Panc1 (cell line): ENCODE measurements at regions not wholly inside any gene's neighbourhood (a gene's known extent, or its start where the extent isn't known, plus 50 kb on each side); places are given as distances from the start of the nearest gene placed in this dataset.

ENCODE experiments used
- ATAC-seq: fragments of 200-7000 bp; cut with Tn5 transposase; 2 replicates; pipeline ENCODE4 v1.9.1; 2020; ENCODE audit warnings: mild to moderate bottlenecking, moderate library complexity
- BruUV-seq: library from RNA; stranded (reverse); fragments of 400-500 nt; replicated peaks from 2 replicates; lab custom pipeline; 2021; lab: Mats Ljungman, UMichigan
- CTCF ChIA-PET: fragments of 300-600 bp; sonication (Branson Sonifier 250); formaldehyde crosslinking; loops from one replicate; lab custom pipeline; 2022; ENCODE audit warnings: antibody characterized with exemption; lab: Charles Lee
- POLR2A ChIA-PET: fragments of 300-600 bp; sonication (Branson Sonifier 250); formaldehyde crosslinking; loops from one replicate; lab custom pipeline; 2022; ENCODE audit warnings: antibody characterized with exemption; lab: Charles Lee
- DNase-seq: peaks from one replicate; pipeline ENCODE4 v3.0.0-alpha.2; 2010; ENCODE audit warnings: low read depth, low spot score
- H3K27ac ChIP-seq: 2 replicates; pipeline ENCODE4 v1.5.1; 2011; ENCODE audit warnings: mild to moderate bottlenecking, low read length, inconsistent platforms
- H3K27me3 ChIP-seq: fragments of 200-500 bp; sonication (Bioruptor generic); 2 replicates; pipeline ENCODE4 v1.6.0; 2014; ENCODE audit warnings: low read length, inconsistent platforms; ENCODE audit not compliant: control insufficient read depth, insufficient read depth
- H3K36me3 ChIP-seq: fragments of 200-500 bp; sonication (Bioruptor generic); 2 replicates; pipeline ENCODE4 v1.5.1; 2014; ENCODE audit warnings: inconsistent platforms, mild to moderate bottlenecking, low read length, moderate library complexity; ENCODE audit not compliant: control insufficient read depth, insufficient read depth
- H3K4me1 ChIP-seq: 2 replicates; pipeline ENCODE4 v1.5.1; 2011; ENCODE audit warnings: inconsistent platforms, mild to moderate bottlenecking, low read length, moderate library complexity; ENCODE audit not compliant: control insufficient read depth, insufficient read depth
- H3K4me3 ChIP-seq, 2 experiments: 2 replicates each; pipeline ENCODE4 v1.5.1; 2011 to 2012; ENCODE audit warnings: low read depth in 2 of 2, low read length in 2 of 2, mild to moderate bottlenecking in 2 of 2, inconsistent platforms in 1 of 2, moderate library complexity in 1 of 2
- H3K9me3 ChIP-seq: fragments of 200-500 bp; sonication (Bioruptor generic); 2 replicates; pipeline ENCODE4 v1.5.1; 2014; ENCODE audit warnings: low read depth, mild to moderate bottlenecking, inconsistent platforms, low read length, moderate library complexity; ENCODE audit not compliant: control insufficient read depth, insufficient read depth
- POLR2AphosphoS5 ChIP-seq: IDR thresholded peaks from 2 replicates; pipeline ENCODE4 v1.6.1; 2012; ENCODE audit warnings: mild to moderate bottlenecking, low read depth, low read length, moderate library complexity
- SIN3A ChIP-seq: IDR thresholded peaks from 2 replicates; pipeline ENCODE4 v1.6.1; 2012; ENCODE audit warnings: low read depth, mild to moderate bottlenecking, low read length, moderate library complexity, borderline replicate concordance; ENCODE audit not compliant: insufficient read depth
- TCF7L2 ChIP-seq: IDR thresholded peaks from 2 replicates; pipeline ENCODE4 v1.6.1; 2011; ENCODE audit warnings: mild to moderate bottlenecking, low read depth, low read length, inconsistent platforms
- in situ Hi-C: cut with HindIII; loops from 2 replicates; pipeline ENCODE4 v1.10.0; 2016; ENCODE audit warnings: low sequenced_read_pairs, low pct_unique_long_range_greater_than_20kb
- intact Hi-C: fragments of 100-400 bp; cut with micrococcal nuclease; formaldehyde crosslinking; loops from one replicate; pipeline ENCODE4 v1.10.0; 2022; ENCODE audit not compliant: unreplicated experiment
- TF ChIP-seq, protein P1 (sequence below), 2 experiments: IDR thresholded peaks; 2 replicates each; pipeline ENCODE4 v1.6.1; 2011 to 2012; ENCODE audit warnings: low read depth in 2 of 2, control low read depth in 1 of 2, low read length in 1 of 2, mild to moderate bottlenecking in 1 of 2, moderate library complexity in 1 of 2; ENCODE audit not compliant: insufficient read depth in 1 of 2
- TF ChIP-seq, protein P2 (sequence below): fragments of 450-650 bp; IDR thresholded peaks from 2 replicates; pipeline ENCODE4 v1.5.1; 2017; ENCODE audit warnings: mild to moderate bottlenecking

DNA sequence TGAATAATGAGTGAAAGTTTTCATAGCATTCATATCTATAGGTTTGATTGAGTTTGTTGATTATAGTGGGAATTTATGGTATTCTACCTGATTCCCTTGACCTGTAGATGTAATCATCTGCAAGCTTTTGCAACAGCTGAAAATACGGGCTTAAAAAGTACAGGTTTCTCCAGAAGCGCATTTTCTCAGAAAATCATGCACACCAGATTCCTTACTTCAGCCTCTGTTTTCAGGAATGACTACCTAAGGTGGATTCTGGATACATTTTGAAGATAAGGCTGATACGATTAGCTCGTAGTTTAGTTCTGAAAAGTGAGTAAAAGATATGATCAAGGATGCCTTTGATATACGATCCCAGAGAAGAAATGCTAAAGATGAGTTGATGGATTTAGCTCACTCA lies 694.8 kb upstream of the CDH10 start:
- Histone ChIP-seq H3K27ac (no peak overlapping the region), H3K9me3 (no peaks in the 10 kb centered on the region), H3K36me3 (no peaks in the 10 kb centered on the region), H3K27me3 (no peaks in the 10 kb centered on the region), H3K4me3 (no peak overlapping the region), H3K4me1 (no peaks in the 10 kb centered on the region)
- no peak for TF ChIP-seq SIN3A
- TF ChIP-seq, protein P1, sequence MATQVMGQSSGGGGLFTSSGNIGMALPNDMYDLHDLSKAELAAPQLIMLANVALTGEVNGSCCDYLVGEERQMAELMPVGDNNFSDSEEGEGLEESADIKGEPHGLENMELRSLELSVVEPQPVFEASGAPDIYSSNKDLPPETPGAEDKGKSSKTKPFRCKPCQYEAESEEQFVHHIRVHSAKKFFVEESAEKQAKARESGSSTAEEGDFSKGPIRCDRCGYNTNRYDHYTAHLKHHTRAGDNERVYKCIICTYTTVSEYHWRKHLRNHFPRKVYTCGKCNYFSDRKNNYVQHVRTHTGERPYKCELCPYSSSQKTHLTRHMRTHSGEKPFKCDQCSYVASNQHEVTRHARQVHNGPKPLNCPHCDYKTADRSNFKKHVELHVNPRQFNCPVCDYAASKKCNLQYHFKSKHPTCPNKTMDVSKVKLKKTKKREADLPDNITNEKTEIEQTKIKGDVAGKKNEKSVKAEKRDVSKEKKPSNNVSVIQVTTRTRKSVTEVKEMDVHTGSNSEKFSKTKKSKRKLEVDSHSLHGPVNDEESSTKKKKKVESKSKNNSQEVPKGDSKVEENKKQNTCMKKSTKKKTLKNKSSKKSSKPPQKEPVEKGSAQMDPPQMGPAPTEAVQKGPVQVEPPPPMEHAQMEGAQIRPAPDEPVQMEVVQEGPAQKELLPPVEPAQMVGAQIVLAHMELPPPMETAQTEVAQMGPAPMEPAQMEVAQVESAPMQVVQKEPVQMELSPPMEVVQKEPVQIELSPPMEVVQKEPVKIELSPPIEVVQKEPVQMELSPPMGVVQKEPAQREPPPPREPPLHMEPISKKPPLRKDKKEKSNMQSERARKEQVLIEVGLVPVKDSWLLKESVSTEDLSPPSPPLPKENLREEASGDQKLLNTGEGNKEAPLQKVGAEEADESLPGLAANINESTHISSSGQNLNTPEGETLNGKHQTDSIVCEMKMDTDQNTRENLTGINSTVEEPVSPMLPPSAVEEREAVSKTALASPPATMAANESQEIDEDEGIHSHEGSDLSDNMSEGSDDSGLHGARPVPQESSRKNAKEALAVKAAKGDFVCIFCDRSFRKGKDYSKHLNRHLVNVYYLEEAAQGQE (IDR thresholded peaks at IDR 0.05; ENCODE audit: insufficient read depth in 1 of 2, low read depth in 2 of 2, low read length in 1 of 2), result no peak
- no peak for TF ChIP-seq POLR2AphosphoS5
- TF ChIP-seq TCF7L2, result no peak
- TF ChIP-seq, protein P2, sequence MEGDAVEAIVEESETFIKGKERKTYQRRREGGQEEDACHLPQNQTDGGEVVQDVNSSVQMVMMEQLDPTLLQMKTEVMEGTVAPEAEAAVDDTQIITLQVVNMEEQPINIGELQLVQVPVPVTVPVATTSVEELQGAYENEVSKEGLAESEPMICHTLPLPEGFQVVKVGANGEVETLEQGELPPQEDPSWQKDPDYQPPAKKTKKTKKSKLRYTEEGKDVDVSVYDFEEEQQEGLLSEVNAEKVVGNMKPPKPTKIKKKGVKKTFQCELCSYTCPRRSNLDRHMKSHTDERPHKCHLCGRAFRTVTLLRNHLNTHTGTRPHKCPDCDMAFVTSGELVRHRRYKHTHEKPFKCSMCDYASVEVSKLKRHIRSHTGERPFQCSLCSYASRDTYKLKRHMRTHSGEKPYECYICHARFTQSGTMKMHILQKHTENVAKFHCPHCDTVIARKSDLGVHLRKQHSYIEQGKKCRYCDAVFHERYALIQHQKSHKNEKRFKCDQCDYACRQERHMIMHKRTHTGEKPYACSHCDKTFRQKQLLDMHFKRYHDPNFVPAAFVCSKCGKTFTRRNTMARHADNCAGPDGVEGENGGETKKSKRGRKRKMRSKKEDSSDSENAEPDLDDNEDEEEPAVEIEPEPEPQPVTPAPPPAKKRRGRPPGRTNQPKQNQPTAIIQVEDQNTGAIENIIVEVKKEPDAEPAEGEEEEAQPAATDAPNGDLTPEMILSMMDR, result no peak
- POLR2A ChIA-PET, result no interaction called here
- CTCF ChIA-PET, result no interaction called here
- in situ Hi-C loops, result no loop called here
- intact Hi-C loops, result no loop called here
- DNase-seq (no peak), ATAC-seq (no peak)
- no TSS peak for BruUV-seq

GRCh38 chr5:25334350-25334749 lies 689.6 kb upstream of the CDH10 start:
- Histone ChIP-seq H3K36me3 (no peaks in the 10 kb centered on the region), H3K4me1 (no peaks in the 10 kb centered on the region), H3K4me3 (no peak overlapping the region), H3K27me3 (no peaks in the 10 kb centered on the region), H3K27ac (no peak overlapping the region), H3K9me3 (no peaks in the 10 kb centered on the region)
- in situ Hi-C loops, result no loop called here
- DNase-seq, result no peak
- ChIA-PET POLR2A (no interaction called here), CTCF (no interaction called here)
- intact Hi-C loops, result no loop called here
- no peak for ATAC-seq
- BruUV-seq, result no TSS peak
- TF ChIP-seq, protein P2, result no peak
- TF ChIP-seq, protein P1 (IDR thresholded peaks at IDR 0.05; ENCODE audit: insufficient read depth in 1 of 2, low read depth in 2 of 2, low read length in 1 of 2), result no peak
- no peak for TF ChIP-seq POLR2AphosphoS5
- TF ChIP-seq SIN3A, result no peak
- TF ChIP-seq TCF7L2, result no peak
